ENCODE measurements at regions not wholly inside any gene's neighbourhood (a gene's known extent, or its start where the extent isn't known, plus 50 kb on each side); places are given as distances from the start of the nearest gene placed in this dataset.

- Histone ChIP-seq H3K27ac (ENCODE audit: low read length) (no peak overlapping the region), H3K36me3 (ENCODE audit: control insufficient read depth, insufficient read depth, low read length) (no peaks in the 10 kb centered on the region), H3K4me3 (ENCODE audit: low read length) (no peak overlapping the region), H3K9me3 (replicated peaks; ENCODE audit: control insufficient read depth, low read depth, low read length) (no peaks in the 10 kb centered on the region), H3K4me1 (ENCODE audit: control insufficient read depth, insufficient read depth, low read length) (no peaks in the 10 kb centered on the region), H3K27me3 (ENCODE audit: control insufficient read depth, insufficient read depth, low read length) (no peaks in the 10 kb centered on the region)
- 0% methylated on average over 1 of the region's 2 CpGs for WGBS (ENCODE audit: insufficient coverage)
- DNase-seq = peak; percentile 5
These were observed 181.3 kb downstream of the TMX3 start for GRCh38 chr18:68533641-68534040.

- no peak overlapping the region for H3K27ac ChIP-seq (ENCODE audit: low read length)
- WGBS (ENCODE audit: insufficient coverage) = 100% methylated on average over 1 of the region's 3 CpGs
- no peaks in the 10 kb centered on the region for H3K9me3 ChIP-seq (replicated peaks; ENCODE audit: control insufficient read depth, low read depth, low read length)
- H3K36me3 ChIP-seq (ENCODE audit: control insufficient read depth, insufficient read depth, low read length) = no peaks in the 10 kb centered on the region
- H3K4me1 ChIP-seq (ENCODE audit: control insufficient read depth, insufficient read depth, low read length) = no peaks in the 10 kb centered on the region
- DNase-seq = no peak
- H3K4me3 ChIP-seq (ENCODE audit: low read length) = no peak overlapping the region
- H3K27me3 ChIP-seq (ENCODE audit: control insufficient read depth, insufficient read depth, low read length) = no peaks in the 10 kb centered on the region
These were observed 182.5 kb downstream of the TMX3 start for GRCh38 chr18:68532328-68532885.

- no peak overlapping the region for H3K4me3 ChIP-seq (ENCODE audit: low read length)
- no peaks in the 10 kb centered on the region for H3K27me3 ChIP-seq (ENCODE audit: control insufficient read depth, insufficient read depth, low read length)
- no peak for DNase-seq
- no peaks in the 10 kb centered on the region for H3K9me3 ChIP-seq (replicated peaks; ENCODE audit: control insufficient read depth, low read depth, low read length)
- H3K36me3 ChIP-seq (ENCODE audit: control insufficient read depth, insufficient read depth, low read length) = no peaks in the 10 kb centered on the region
- 50% methylated on average over 1 of the region's 2 CpGs for WGBS (ENCODE audit: insufficient coverage)
- H3K4me1 ChIP-seq (ENCODE audit: control insufficient read depth, insufficient read depth, low read length) = no peaks in the 10 kb centered on the region
- no peak overlapping the region for H3K27ac ChIP-seq (ENCODE audit: low read length)
These were observed 189.8 kb downstream of the TMX3 start for GRCh38 chr18:68525091-68525490.

GRCh38 chr18:68520406-68521075 lies 194.4 kb downstream of the TMX3 start:
- no peak for DNase-seq
- H3K4me1 ChIP-seq (ENCODE audit: control insufficient read depth, insufficient read depth, low read length) = no peaks in the 10 kb centered on the region
- no peaks in the 10 kb centered on the region for H3K9me3 ChIP-seq (replicated peaks; ENCODE audit: control insufficient read depth, low read depth, low read length)
- H3K27me3 ChIP-seq (ENCODE audit: control insufficient read depth, insufficient read depth, low read length) = no peaks in the 10 kb centered on the region
- H3K27ac ChIP-seq (ENCODE audit: low read length) = no peak overlapping the region
- WGBS (ENCODE audit: insufficient coverage) = 89% methylated on average over 1 of the region's 6 CpGs
- no peaks in the 10 kb centered on the region for H3K36me3 ChIP-seq (ENCODE audit: control insufficient read depth, insufficient read depth, low read length)
- H3K4me3 ChIP-seq (ENCODE audit: low read length) = no peak overlapping the region

- no peaks in the 10 kb centered on the region for H3K9me3 ChIP-seq (replicated peaks; ENCODE audit: control insufficient read depth, low read depth, low read length)
- no peak for DNase-seq
- H3K27me3 ChIP-seq (ENCODE audit: control insufficient read depth, insufficient read depth, low read length) = no peaks in the 10 kb centered on the region
- no peaks in the 10 kb centered on the region for H3K4me1 ChIP-seq (ENCODE audit: control insufficient read depth, insufficient read depth, low read length)
- no peak overlapping the region for H3K27ac ChIP-seq (ENCODE audit: low read length)
- no peak overlapping the region for H3K4me3 ChIP-seq (ENCODE audit: low read length)
- H3K36me3 ChIP-seq (ENCODE audit: control insufficient read depth, insufficient read depth, low read length) = no peaks in the 10 kb centered on the region
- WGBS (ENCODE audit: insufficient coverage) = no CpG with 5 or more reads among the region's 3 CpGs
These were observed 195.6 kb downstream of the TMX3 start for GRCh38 chr18:68519336-68519735.

- H3K9me3 ChIP-seq (replicated peaks; ENCODE audit: control insufficient read depth, low read depth, low read length) = no peaks in the 10 kb centered on the region
- no peaks in the 10 kb centered on the region for H3K36me3 ChIP-seq (ENCODE audit: control insufficient read depth, insufficient read depth, low read length)
- peak; percentile 64 for DNase-seq
- H3K4me1 ChIP-seq (ENCODE audit: control insufficient read depth, insufficient read depth, low read length) = no peaks in the 10 kb centered on the region
- H3K27ac ChIP-seq (ENCODE audit: low read length) = no peak overlapping the region
- H3K4me3 ChIP-seq (ENCODE audit: low read length) = no peak overlapping the region
- no peaks in the 10 kb centered on the region for H3K27me3 ChIP-seq (ENCODE audit: control insufficient read depth, insufficient read depth, low read length)
- 39% methylated on average over 2 of the region's 2 CpGs for WGBS (ENCODE audit: insufficient coverage)
These were observed 205.0 kb downstream of the TMX3 start for GRCh38 chr18:68509902-68510301.

- H3K9me3 ChIP-seq (replicated peaks; ENCODE audit: control insufficient read depth, low read depth, low read length) = no peaks in the 10 kb centered on the region
- H3K4me1 ChIP-seq (ENCODE audit: control insufficient read depth, insufficient read depth, low read length) = no peaks in the 10 kb centered on the region
- peak; percentile 41 for DNase-seq
- no CpG with 5 or more reads among the region's 2 CpGs for WGBS (ENCODE audit: insufficient coverage)
- no peaks in the 10 kb centered on the region for H3K36me3 ChIP-seq (ENCODE audit: control insufficient read depth, insufficient read depth, low read length)
- no peak overlapping the region for H3K4me3 ChIP-seq (ENCODE audit: low read length)
- no peaks in the 10 kb centered on the region for H3K27me3 ChIP-seq (ENCODE audit: control insufficient read depth, insufficient read depth, low read length)
- H3K27ac ChIP-seq (ENCODE audit: low read length) = no peak overlapping the region
These were observed 207.1 kb downstream of the TMX3 start for GRCh38 chr18:68507781-68508180.

- H3K36me3 ChIP-seq (ENCODE audit: control insufficient read depth, insufficient read depth, low read length) = no peaks in the 10 kb centered on the region
- H3K9me3 ChIP-seq (replicated peaks; ENCODE audit: control insufficient read depth, low read depth, low read length) = no peaks in the 10 kb centered on the region
- no peaks in the 10 kb centered on the region for H3K27me3 ChIP-seq (ENCODE audit: control insufficient read depth, insufficient read depth, low read length)
- no peak overlapping the region for H3K27ac ChIP-seq (ENCODE audit: low read length)
- H3K4me3 ChIP-seq (ENCODE audit: low read length) = no peak overlapping the region
- DNase-seq = no peak
- no peaks in the 10 kb centered on the region for H3K4me1 ChIP-seq (ENCODE audit: control insufficient read depth, insufficient read depth, low read length)
- no CpG with 5 or more reads among the region's 3 CpGs for WGBS (ENCODE audit: insufficient coverage)
These were observed 209.7 kb downstream of the TMX3 start for GRCh38 chr18:68505178-68505574.

- no peaks in the 10 kb centered on the region for H3K4me1 ChIP-seq (ENCODE audit: control insufficient read depth, insufficient read depth, low read length)
- H3K9me3 ChIP-seq (replicated peaks; ENCODE audit: control insufficient read depth, low read depth, low read length) = no peaks in the 10 kb centered on the region
- H3K27me3 ChIP-seq (ENCODE audit: control insufficient read depth, insufficient read depth, low read length) = no peaks in the 10 kb centered on the region
- H3K36me3 ChIP-seq (ENCODE audit: control insufficient read depth, insufficient read depth, low read length) = no peaks in the 10 kb centered on the region
- no peak overlapping the region for H3K27ac ChIP-seq (ENCODE audit: low read length)
- H3K4me3 ChIP-seq (ENCODE audit: low read length) = no peak overlapping the region
- no peak for DNase-seq
- WGBS (ENCODE audit: insufficient coverage) = no CpG with 5 or more reads among the region's 2 CpGs
These were observed 210.3 kb downstream of the TMX3 start for GRCh38 chr18:68504441-68505177.

- no CpG with 5 or more reads among the region's 4 CpGs for WGBS (ENCODE audit: insufficient coverage)
- H3K9me3 ChIP-seq (replicated peaks; ENCODE audit: control insufficient read depth, low read depth, low read length) = no peaks in the 10 kb centered on the region
- no peak overlapping the region for H3K27ac ChIP-seq (ENCODE audit: low read length)
- H3K4me3 ChIP-seq (ENCODE audit: low read length) = no peak overlapping the region
- H3K4me1 ChIP-seq (ENCODE audit: control insufficient read depth, insufficient read depth, low read length) = no peaks in the 10 kb centered on the region
- H3K36me3 ChIP-seq (ENCODE audit: control insufficient read depth, insufficient read depth, low read length) = no peaks in the 10 kb centered on the region
- DNase-seq = no peak
- H3K27me3 ChIP-seq (ENCODE audit: control insufficient read depth, insufficient read depth, low read length) = no peaks in the 10 kb centered on the region
These were observed 214.4 kb downstream of the TMX3 start for GRCh38 chr18:68500556-68500955.

All from muscle of leg (tissue), 3 donors.